ENCODE measurements at regions not wholly inside any gene's neighbourhood (a gene's known extent, or its start where the extent isn't known, plus 50 kb on each side); places are given as distances from the start of the nearest gene placed in this dataset.

DNA sequence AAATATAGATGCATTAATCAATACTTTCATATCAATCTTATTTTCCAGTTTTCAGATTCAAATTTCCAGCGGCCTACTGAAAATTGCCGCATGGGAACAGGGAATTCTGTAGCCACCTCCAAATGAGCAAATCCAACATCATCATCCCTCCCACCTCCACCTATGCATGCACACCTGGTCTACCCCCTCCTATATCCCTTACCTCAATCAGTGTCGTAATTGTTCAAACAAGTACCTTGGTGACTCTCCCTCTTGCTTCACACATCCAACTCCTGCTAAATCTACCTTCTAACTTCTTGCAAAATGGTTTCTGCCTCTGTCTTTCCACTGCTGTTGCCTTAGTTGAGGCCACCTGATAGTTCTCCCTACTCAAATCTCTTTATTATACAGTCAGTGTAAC, 160.1 kb downstream of the SOX9 start (continued):
- no peak for TF ChIP-seq NANOG (IDR thresholded peaks at IDR 0.05; ENCODE audit: borderline replicate concordance)
- TF ChIP-seq ZNF331 (CRISPR knock-in tag; IDR thresholded peaks at IDR 0.05; ENCODE audit: low read depth): no peak
- no peak for TF ChIP-seq POLR2AphosphoS5 (IDR thresholded peaks at IDR 0.05; ENCODE audit: low read depth)
- TF ChIP-seq, protein P1, sequence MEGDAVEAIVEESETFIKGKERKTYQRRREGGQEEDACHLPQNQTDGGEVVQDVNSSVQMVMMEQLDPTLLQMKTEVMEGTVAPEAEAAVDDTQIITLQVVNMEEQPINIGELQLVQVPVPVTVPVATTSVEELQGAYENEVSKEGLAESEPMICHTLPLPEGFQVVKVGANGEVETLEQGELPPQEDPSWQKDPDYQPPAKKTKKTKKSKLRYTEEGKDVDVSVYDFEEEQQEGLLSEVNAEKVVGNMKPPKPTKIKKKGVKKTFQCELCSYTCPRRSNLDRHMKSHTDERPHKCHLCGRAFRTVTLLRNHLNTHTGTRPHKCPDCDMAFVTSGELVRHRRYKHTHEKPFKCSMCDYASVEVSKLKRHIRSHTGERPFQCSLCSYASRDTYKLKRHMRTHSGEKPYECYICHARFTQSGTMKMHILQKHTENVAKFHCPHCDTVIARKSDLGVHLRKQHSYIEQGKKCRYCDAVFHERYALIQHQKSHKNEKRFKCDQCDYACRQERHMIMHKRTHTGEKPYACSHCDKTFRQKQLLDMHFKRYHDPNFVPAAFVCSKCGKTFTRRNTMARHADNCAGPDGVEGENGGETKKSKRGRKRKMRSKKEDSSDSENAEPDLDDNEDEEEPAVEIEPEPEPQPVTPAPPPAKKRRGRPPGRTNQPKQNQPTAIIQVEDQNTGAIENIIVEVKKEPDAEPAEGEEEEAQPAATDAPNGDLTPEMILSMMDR (conservative IDR thresholded peaks at IDR 0.05; ENCODE audit: low read depth in 2 of 2): no peak

DNA sequence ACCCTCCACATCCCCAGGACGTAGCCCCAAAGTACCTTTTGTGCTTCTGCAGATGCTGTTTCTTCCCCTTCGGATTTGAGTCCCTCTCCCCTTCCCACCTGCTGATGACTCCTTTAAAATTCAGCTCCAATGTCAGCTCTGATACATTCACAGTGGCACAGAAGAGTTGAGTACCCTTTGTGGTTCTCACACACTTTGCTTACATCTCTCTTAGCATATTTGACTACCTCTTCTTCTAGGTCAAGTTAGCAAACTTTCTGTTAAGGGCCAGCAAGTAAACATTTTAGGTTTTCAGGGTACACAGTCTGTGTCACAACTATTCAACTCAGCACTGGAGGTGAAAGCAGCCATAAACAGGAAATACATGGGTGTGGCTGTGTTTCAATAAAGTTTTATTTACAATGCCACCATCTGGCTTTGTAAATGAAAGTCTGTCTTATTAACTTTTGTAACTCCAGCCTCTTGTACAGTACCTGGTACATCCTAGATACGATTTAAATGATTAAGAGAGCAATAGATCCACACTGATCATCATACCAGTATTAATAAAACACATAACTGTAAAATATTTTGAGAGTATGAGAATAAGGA, 161.7 kb downstream of the SOX9 start:
- Histone ChIP-seq H3K36me3 (ENCODE audit: insufficient read depth) (no peaks in the 10 kb centered on the region), H3K4me2 (no peak overlapping the region), H3K4me1 (ENCODE audit: insufficient read depth) (no peaks in the 10 kb centered on the region), H2AFZ (peak overlapping the region; percentile 32; the same call in 1 of the 2 replicates), H4K20me1 (replicated peaks; ENCODE audit: insufficient read depth) (no peaks in the 10 kb centered on the region; the same call in 1 of the 2 replicates), H3F3A (replicated peaks; ENCODE audit: low read depth) (no peaks in the 10 kb centered on the region), H3K9me2 (ENCODE audit: insufficient read depth) (no peaks in the 10 kb centered on the region), H3K27ac (ENCODE audit: low read depth) (no peak overlapping the region), H3K79me2 (replicated peaks; ENCODE audit: insufficient read depth) (no peaks in the 10 kb centered on the region), H3K27me3 (ENCODE audit: insufficient read depth) (no peaks in the 10 kb centered on the region), H3K4me3 (no peak overlapping the region)
- H3K4me1 Mint-ChIP-seq: peaks cover 18% of the 10 kb centered on the region
- H3K9me3 Mint-ChIP-seq: no peaks in the 10 kb centered on the region
- no peak overlapping the region for H3K4me3 Mint-ChIP-seq
- no peak for ATAC-seq
- no peak for DNase-seq (ENCODE audit: low spot score)
- H3K27me3 Mint-ChIP-seq (ENCODE audit: insufficient read depth, low read depth, poor library complexity): no peaks in the 10 kb centered on the region
- no peaks in the 10 kb centered on the region for H3K36me3 Mint-ChIP-seq (ENCODE audit: low read depth)
- no peak overlapping the region for H3K27ac Mint-ChIP-seq
- TF ChIP-seq EZH2 (IDR thresholded peaks at IDR 0.05; ENCODE audit: low read depth, unreplicated experiment) (no peak), ZNF114 (CRISPR knock-in tag; IDR thresholded peaks at IDR 0.05) (no peak), POLR2AphosphoS5 (IDR thresholded peaks at IDR 0.05; ENCODE audit: low read depth) (no peak), JUNB (IDR thresholded peaks at IDR 0.05; ENCODE audit: unreplicated experiment) (no peak), EZH2phosphoT487 (IDR thresholded peaks at IDR 0.05; ENCODE audit: unreplicated experiment) (no peak), ZNF331 (CRISPR knock-in tag; IDR thresholded peaks at IDR 0.05; ENCODE audit: low read depth) (no peak), NANOG (IDR thresholded peaks at IDR 0.05; ENCODE audit: borderline replicate concordance) (no peak)
- TF ChIP-seq, protein P2, sequence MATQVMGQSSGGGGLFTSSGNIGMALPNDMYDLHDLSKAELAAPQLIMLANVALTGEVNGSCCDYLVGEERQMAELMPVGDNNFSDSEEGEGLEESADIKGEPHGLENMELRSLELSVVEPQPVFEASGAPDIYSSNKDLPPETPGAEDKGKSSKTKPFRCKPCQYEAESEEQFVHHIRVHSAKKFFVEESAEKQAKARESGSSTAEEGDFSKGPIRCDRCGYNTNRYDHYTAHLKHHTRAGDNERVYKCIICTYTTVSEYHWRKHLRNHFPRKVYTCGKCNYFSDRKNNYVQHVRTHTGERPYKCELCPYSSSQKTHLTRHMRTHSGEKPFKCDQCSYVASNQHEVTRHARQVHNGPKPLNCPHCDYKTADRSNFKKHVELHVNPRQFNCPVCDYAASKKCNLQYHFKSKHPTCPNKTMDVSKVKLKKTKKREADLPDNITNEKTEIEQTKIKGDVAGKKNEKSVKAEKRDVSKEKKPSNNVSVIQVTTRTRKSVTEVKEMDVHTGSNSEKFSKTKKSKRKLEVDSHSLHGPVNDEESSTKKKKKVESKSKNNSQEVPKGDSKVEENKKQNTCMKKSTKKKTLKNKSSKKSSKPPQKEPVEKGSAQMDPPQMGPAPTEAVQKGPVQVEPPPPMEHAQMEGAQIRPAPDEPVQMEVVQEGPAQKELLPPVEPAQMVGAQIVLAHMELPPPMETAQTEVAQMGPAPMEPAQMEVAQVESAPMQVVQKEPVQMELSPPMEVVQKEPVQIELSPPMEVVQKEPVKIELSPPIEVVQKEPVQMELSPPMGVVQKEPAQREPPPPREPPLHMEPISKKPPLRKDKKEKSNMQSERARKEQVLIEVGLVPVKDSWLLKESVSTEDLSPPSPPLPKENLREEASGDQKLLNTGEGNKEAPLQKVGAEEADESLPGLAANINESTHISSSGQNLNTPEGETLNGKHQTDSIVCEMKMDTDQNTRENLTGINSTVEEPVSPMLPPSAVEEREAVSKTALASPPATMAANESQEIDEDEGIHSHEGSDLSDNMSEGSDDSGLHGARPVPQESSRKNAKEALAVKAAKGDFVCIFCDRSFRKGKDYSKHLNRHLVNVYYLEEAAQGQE (IDR thresholded peaks at IDR 0.05; ENCODE audit: unreplicated experiment): no peak
- TF ChIP-seq, protein P3, sequence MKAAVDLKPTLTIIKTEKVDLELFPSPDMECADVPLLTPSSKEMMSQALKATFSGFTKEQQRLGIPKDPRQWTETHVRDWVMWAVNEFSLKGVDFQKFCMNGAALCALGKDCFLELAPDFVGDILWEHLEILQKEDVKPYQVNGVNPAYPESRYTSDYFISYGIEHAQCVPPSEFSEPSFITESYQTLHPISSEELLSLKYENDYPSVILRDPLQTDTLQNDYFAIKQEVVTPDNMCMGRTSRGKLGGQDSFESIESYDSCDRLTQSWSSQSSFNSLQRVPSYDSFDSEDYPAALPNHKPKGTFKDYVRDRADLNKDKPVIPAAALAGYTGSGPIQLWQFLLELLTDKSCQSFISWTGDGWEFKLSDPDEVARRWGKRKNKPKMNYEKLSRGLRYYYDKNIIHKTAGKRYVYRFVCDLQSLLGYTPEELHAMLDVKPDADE (IDR thresholded peaks at IDR 0.05): no peak
- TF ChIP-seq, protein P4, sequence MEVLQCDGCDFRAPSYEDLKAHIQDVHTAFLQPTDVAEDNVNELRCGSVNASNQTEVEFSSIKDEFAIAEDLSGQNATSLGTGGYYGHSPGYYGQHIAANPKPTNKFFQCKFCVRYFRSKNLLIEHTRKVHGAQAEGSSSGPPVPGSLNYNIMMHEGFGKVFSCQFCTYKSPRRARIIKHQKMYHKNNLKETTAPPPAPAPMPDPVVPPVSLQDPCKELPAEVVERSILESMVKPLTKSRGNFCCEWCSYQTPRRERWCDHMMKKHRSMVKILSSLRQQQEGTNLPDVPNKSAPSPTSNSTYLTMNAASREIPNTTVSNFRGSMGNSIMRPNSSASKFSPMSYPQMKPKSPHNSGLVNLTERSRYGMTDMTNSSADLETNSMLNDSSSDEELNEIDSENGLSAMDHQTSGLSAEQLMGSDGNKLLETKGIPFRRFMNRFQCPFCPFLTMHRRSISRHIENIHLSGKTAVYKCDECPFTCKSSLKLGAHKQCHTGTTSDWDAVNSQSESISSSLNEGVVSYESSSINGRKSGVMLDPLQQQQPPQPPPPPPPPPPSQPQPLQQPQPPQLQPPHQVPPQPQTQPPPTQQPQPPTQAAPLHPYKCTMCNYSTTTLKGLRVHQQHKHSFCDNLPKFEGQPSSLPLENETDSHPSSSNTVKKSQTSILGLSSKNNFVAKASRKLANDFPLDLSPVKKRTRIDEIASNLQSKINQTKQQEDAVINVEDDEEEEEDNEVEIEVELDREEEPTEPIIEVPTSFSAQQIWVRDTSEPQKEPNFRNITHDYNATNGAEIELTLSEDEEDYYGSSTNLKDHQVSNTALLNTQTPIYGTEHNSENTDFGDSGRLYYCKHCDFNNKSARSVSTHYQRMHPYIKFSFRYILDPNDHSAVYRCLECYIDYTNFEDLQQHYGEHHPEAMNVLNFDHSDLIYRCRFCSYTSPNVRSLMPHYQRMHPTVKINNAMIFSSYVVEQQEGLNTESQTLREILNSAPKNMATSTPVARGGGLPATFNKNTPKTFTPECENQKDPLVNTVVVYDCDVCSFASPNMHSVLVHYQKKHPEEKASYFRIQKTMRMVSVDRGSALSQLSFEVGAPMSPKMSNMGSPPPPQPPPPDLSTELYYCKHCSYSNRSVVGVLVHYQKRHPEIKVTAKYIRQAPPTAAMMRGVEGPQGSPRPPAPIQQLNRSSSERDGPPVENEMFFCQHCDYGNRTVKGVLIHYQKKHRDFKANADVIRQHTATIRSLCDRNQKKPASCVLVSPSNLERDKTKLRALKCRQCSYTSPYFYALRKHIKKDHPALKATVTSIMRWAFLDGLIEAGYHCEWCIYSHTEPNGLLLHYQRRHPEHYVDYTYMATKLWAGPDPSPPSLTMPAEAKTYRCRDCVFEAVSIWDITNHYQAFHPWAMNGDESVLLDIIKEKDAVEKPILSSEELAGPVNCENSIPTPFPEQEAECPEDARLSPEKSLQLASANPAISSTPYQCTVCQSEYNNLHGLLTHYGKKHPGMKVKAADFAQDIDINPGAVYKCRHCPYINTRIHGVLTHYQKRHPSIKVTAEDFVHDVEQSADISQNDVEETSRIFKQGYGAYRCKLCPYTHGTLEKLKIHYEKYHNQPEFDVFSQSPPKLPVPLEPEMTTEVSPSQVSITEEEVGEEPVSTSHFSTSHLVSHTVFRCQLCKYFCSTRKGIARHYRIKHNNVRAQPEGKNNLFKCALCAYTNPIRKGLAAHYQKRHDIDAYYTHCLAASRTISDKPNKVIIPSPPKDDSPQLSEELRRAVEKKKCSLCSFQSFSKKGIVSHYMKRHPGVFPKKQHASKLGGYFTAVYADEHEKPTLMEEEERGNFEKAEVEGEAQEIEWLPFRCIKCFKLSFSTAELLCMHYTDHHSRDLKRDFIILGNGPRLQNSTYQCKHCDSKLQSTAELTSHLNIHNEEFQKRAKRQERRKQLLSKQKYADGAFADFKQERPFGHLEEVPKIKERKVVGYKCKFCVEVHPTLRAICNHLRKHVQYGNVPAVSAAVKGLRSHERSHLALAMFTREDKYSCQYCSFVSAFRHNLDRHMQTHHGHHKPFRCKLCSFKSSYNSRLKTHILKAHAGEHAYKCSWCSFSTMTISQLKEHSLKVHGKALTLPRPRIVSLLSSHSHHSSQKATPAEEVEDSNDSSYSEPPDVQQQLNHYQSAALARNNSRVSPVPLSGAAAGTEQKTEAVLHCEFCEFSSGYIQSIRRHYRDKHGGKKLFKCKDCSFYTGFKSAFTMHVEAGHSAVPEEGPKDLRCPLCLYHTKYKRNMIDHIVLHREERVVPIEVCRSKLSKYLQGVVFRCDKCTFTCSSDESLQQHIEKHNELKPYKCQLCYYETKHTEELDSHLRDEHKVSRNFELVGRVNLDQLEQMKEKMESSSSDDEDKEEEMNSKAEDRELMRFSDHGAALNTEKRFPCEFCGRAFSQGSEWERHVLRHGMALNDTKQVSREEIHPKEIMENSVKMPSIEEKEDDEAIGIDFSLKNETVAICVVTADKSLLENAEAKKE (CRISPR knock-in tag; IDR thresholded peaks at IDR 0.05): no peak

All from GM23338 (cell line).